ENCODE measurements at regions not wholly inside any gene's neighbourhood (a gene's known extent, or its start where the extent isn't known, plus 50 kb on each side); places are given as distances from the start of the nearest gene placed in this dataset.

GRCh38 chr5:89190515-89191265, 307.7 kb upstream of the MEF2C start:
- H3K4me2 ChIP-seq (ENCODE audit: unreplicated experiment), result no peak overlapping the region
- H3K9me3 ChIP-seq (ENCODE audit: low read depth), result no peaks in the 10 kb centered on the region
- H2AFZ ChIP-seq, result no peak overlapping the region
- H3F3A ChIP-seq (ENCODE audit: insufficient read depth), result no peaks in the 10 kb centered on the region
- H4K20me1 ChIP-seq (ENCODE audit: insufficient read depth), result no peaks in the 10 kb centered on the region
- H3K36me3 ChIP-seq (ENCODE audit: low read depth), result no peaks in the 10 kb centered on the region
- in situ Hi-C loops (cut with MboI), result no loop called here
- H3K9me2 ChIP-seq (ENCODE audit: insufficient read depth), result no peaks in the 10 kb centered on the region
- no peaks in the 10 kb centered on the region for H3K4me1 ChIP-seq (ENCODE audit: insufficient read depth)
- no peaks in the 10 kb centered on the region for H3K79me2 ChIP-seq (ENCODE audit: insufficient read depth)
- H3K9ac ChIP-seq, result no peak overlapping the region
- no peak for DNase-seq
- no peak overlapping the region for H3K4me3 ChIP-seq
- WGBS, 2 experiments (ENCODE audit: low coverage in 1 of 2, low lambda C conversion rate in 2 of 2, missing lambda C conversion rate in 2 of 2), result 82 to 84% methylated on average over 3 of the region's 3 CpGs
- no peaks in the 10 kb centered on the region for H3K27me3 ChIP-seq (replicated peaks; ENCODE audit: insufficient read depth)
- no peak for TF ChIP-seq EZH2phosphoT487 (IDR thresholded peaks at IDR 0.05; ENCODE audit: insufficient read depth, low read depth)
- no peak for TF ChIP-seq EZH2 (IDR thresholded peaks at IDR 0.05; ENCODE audit: insufficient read depth, poor library complexity, severe bottlenecking)
- no peak overlapping the region for H3K27ac ChIP-seq

- no peak for DNase-seq
- Histone ChIP-seq H3K4me3 (no peak overlapping the region), H3K79me2 (ENCODE audit: insufficient read depth) (no peaks in the 10 kb centered on the region), H3K27ac (no peak overlapping the region), H4K20me1 (ENCODE audit: insufficient read depth) (no peaks in the 10 kb centered on the region), H3K9me3 (ENCODE audit: low read depth) (no peaks in the 10 kb centered on the region), H3K4me1 (ENCODE audit: insufficient read depth) (no peaks in the 10 kb centered on the region), H3K36me3 (ENCODE audit: low read depth) (no peaks in the 10 kb centered on the region), H3F3A (ENCODE audit: insufficient read depth) (no peaks in the 10 kb centered on the region), H2AFZ (no peak overlapping the region), H3K9me2 (ENCODE audit: insufficient read depth) (no peaks in the 10 kb centered on the region), H3K4me2 (ENCODE audit: unreplicated experiment) (no peak overlapping the region), H3K27me3 (replicated peaks; ENCODE audit: insufficient read depth) (no peaks in the 10 kb centered on the region), H3K9ac (no peak overlapping the region)
- in situ Hi-C loops (cut with MboI), result no loop called here
- TF ChIP-seq EZH2 (IDR thresholded peaks at IDR 0.05; ENCODE audit: insufficient read depth, poor library complexity, severe bottlenecking), result no peak
- TF ChIP-seq EZH2phosphoT487 (IDR thresholded peaks at IDR 0.05; ENCODE audit: insufficient read depth, low read depth), result no peak
- WGBS, 2 experiments (ENCODE audit: low coverage in 1 of 2, low lambda C conversion rate in 2 of 2, missing lambda C conversion rate in 2 of 2), result 93 to 96% methylated on average over 1 of the region's 1 CpG
These were observed 305.0 kb upstream of the MEF2C start for GRCh38 chr5:89187883-89188465.

GRCh38 chr5:89187268-89187667, 304.3 kb upstream of the MEF2C start:
- Histone ChIP-seq H3K9ac (no peak overlapping the region), H3K27ac (no peak overlapping the region), H3K4me2 (ENCODE audit: unreplicated experiment) (no peak overlapping the region), H3K36me3 (ENCODE audit: low read depth) (no peaks in the 10 kb centered on the region), H3F3A (ENCODE audit: insufficient read depth) (no peaks in the 10 kb centered on the region), H2AFZ (no peak overlapping the region), H3K9me2 (ENCODE audit: insufficient read depth) (no peaks in the 10 kb centered on the region), H3K79me2 (ENCODE audit: insufficient read depth) (no peaks in the 10 kb centered on the region), H3K4me3 (no peak overlapping the region), H4K20me1 (ENCODE audit: insufficient read depth) (no peaks in the 10 kb centered on the region), H3K9me3 (ENCODE audit: low read depth) (no peaks in the 10 kb centered on the region), H3K27me3 (replicated peaks; ENCODE audit: insufficient read depth) (no peaks in the 10 kb centered on the region), H3K4me1 (ENCODE audit: insufficient read depth) (no peaks in the 10 kb centered on the region)
- TF ChIP-seq EZH2phosphoT487 (IDR thresholded peaks at IDR 0.05; ENCODE audit: insufficient read depth, low read depth), result no peak
- no peak for TF ChIP-seq EZH2 (IDR thresholded peaks at IDR 0.05; ENCODE audit: insufficient read depth, poor library complexity, severe bottlenecking)
- in situ Hi-C loops (cut with MboI), result no loop called here
- DNase-seq, result no peak

GRCh38 chr5:89181546-89181945, 298.6 kb upstream of the MEF2C start:
- Histone ChIP-seq H3K36me3 (ENCODE audit: low read depth) (no peaks in the 10 kb centered on the region), H2AFZ (no peak overlapping the region), H3K4me1 (ENCODE audit: insufficient read depth) (no peaks in the 10 kb centered on the region), H3K9me2 (ENCODE audit: insufficient read depth) (no peaks in the 10 kb centered on the region), H3K4me2 (ENCODE audit: unreplicated experiment) (no peak overlapping the region), H3F3A (ENCODE audit: insufficient read depth) (no peaks in the 10 kb centered on the region), H3K79me2 (ENCODE audit: insufficient read depth) (no peaks in the 10 kb centered on the region), H4K20me1 (ENCODE audit: insufficient read depth) (no peaks in the 10 kb centered on the region), H3K9me3 (ENCODE audit: low read depth) (no peaks in the 10 kb centered on the region), H3K27ac (no peak overlapping the region), H3K27me3 (replicated peaks; ENCODE audit: insufficient read depth) (no peaks in the 10 kb centered on the region), H3K4me3 (no peak overlapping the region), H3K9ac (no peak overlapping the region)
- in situ Hi-C loops (cut with MboI), result no loop called here
- DNase-seq, result no peak
- TF ChIP-seq EZH2 (IDR thresholded peaks at IDR 0.05; ENCODE audit: insufficient read depth, poor library complexity, severe bottlenecking) (no peak), EZH2phosphoT487 (IDR thresholded peaks at IDR 0.05; ENCODE audit: insufficient read depth, low read depth) (no peak)
